SH-SY5Y (cell line): ENCODE measurements at regions not wholly inside any gene's neighbourhood (a gene's known extent, or its start where the extent isn't known, plus 50 kb on each side); places are given as distances from the start of the nearest gene placed in this dataset.

Source experiments
- GATA2 ChIP-seq: IDR thresholded peaks from 2 replicates; pipeline ENCODE4 v1.6.1; 2011; ENCODE audit warnings: mild to moderate bottlenecking, low read depth, low read length
- GATA3 ChIP-seq: IDR thresholded peaks from 2 replicates; pipeline ENCODE4 v1.6.1; 2011; ENCODE audit warnings: low read depth, mild to moderate bottlenecking, low read length, moderate library complexity

GRCh38 chr5:68803881-68804319 is 289.9 kb upstream of the SLC30A5 start:
- no peak for TF ChIP-seq GATA3
- TF ChIP-seq GATA2, result no peak
